SU-DHL-6 (cell line): ENCODE measurements at regions not wholly inside any gene's neighbourhood (a gene's known extent, or its start where the extent isn't known, plus 50 kb on each side); places are given as distances from the start of the nearest gene placed in this dataset.

Experiments
- H2AFZ ChIP-seq: fragments of 200-600 bp; sonication (generic); 2 replicates; pipeline ENCODE4 v1.6.1; 2014; ENCODE audit warnings: low read depth, mild to moderate bottlenecking, moderate library complexity, mixed read lengths, antibody characterized with exemption, low read length; ENCODE audit not compliant: severe bottlenecking
- H3F3A ChIP-seq: fragments of 200-600 bp; shearing (Covaris generic); 2 replicates; pipeline ENCODE4 v1.6.0; 2016; ENCODE audit warnings: antibody characterized with exemption, mild to moderate bottlenecking; ENCODE audit not compliant: insufficient read depth
- H3K27ac ChIP-seq: fragments of 200-600 bp; sonication (generic); 2 replicates; pipeline ENCODE4 v1.5.1; 2016; ENCODE audit warnings: low read depth, mild to moderate bottlenecking, low read length, moderate library complexity, mixed read lengths
- H3K27me3 ChIP-seq: fragments of 200-600 bp; sonication (generic), shearing (Covaris generic); 2 replicates; pipeline ENCODE4 v1.6.0; 2014; ENCODE audit warnings: mild to moderate bottlenecking, low read length
- H3K36me3 ChIP-seq: fragments of 200-600 bp; sonication (generic); 2 replicates; pipeline ENCODE4 v1.6.1; 2014; ENCODE audit warnings: mild to moderate bottlenecking, low read length, mixed read lengths
- H3K4me2 ChIP-seq: fragments of 300-600, 200-600 bp; shearing (Covaris generic), sonication (generic); 2 replicates; pipeline ENCODE4 v1.6.0; 2014; ENCODE audit warnings: low read length, low read depth, mild to moderate bottlenecking; ENCODE audit not compliant: poor library complexity, severe bottlenecking
- H3K4me3 ChIP-seq: fragments of 200-600 bp; sonication (generic); 2 replicates; pipeline ENCODE4 v1.5.1; 2014; ENCODE audit warnings: antibody characterized with exemption, low read length, mild to moderate bottlenecking, mixed read lengths; ENCODE audit not compliant: insufficient read depth, poor library complexity, severe bottlenecking
- H3K79me2 ChIP-seq: fragments of 200-600 bp; sonication (generic); 2 replicates; pipeline ENCODE4 v1.6.1; 2014; ENCODE audit warnings: mild to moderate bottlenecking, low read length, moderate library complexity; ENCODE audit not compliant: insufficient read depth
- H3K9ac ChIP-seq: fragments of 200-600 bp; sonication (generic); 2 replicates; pipeline ENCODE4 v1.7.0; 2014; ENCODE audit warnings: mild to moderate bottlenecking, low read length
- H3K9me2 ChIP-seq: fragments of 200-600 bp; sonication (generic); replicated peaks from 2 replicates; pipeline ENCODE4 v1.6.1; 2014; ENCODE audit warnings: low read length; ENCODE audit not compliant: insufficient read depth
- H3K9me3 ChIP-seq: fragments of 200-600 bp; sonication (generic); 2 replicates; pipeline ENCODE4 v1.6.1; 2014; ENCODE audit warnings: low read length, mixed read lengths; ENCODE audit not compliant: insufficient read depth
- H4K20me1 ChIP-seq: fragments of 200-600 bp; sonication (generic); 2 replicates; pipeline ENCODE4 v1.6.1; 2014; ENCODE audit warnings: low read depth, mild to moderate bottlenecking, antibody characterized with exemption, low read length, moderate library complexity, mixed read lengths
- CTCF ChIP-seq: fragments of 200-600 bp; sonication (generic); IDR thresholded peaks from one replicate; pipeline ENCODE4 v1.5.1; 2017; ENCODE audit warnings: antibody characterized with exemption, mild to moderate bottlenecking, low read length, moderate library complexity; ENCODE audit not compliant: insufficient read depth, poor library complexity, severe bottlenecking
- EZH2phosphoT487 ChIP-seq: fragments of 200-600 bp; sonication (generic), shearing (Covaris generic); conservative IDR thresholded peaks from 2 replicates; pipeline ENCODE4 v1.6.1; 2018; ENCODE audit warnings: mild to moderate bottlenecking, antibody characterized with exemption, low read length, moderate library complexity, mixed read lengths

GRCh38 chr10:130895161-130895560, 416.4 kb downstream of the TCERG1L start:
- Histone ChIP-seq H3K4me2 (no peak overlapping the region), H3K9me2 (no peaks in the 10 kb centered on the region), H3K27ac (no peak overlapping the region), H3K36me3 (no peaks in the 10 kb centered on the region), H3K4me3 (no peak overlapping the region), H3F3A (no peaks in the 10 kb centered on the region), H3K27me3 (no peaks in the 10 kb centered on the region), H3K9me3 (no peaks in the 10 kb centered on the region), H2AFZ (no peak overlapping the region), H3K79me2 (no peaks in the 10 kb centered on the region), H4K20me1 (no peaks in the 10 kb centered on the region), H3K9ac (no peak overlapping the region)
- TF ChIP-seq EZH2phosphoT487 (no peak), CTCF (no peak)

GRCh38 chr10:130897815-130898214, 413.7 kb downstream of the TCERG1L start:
- H3K4me2 ChIP-seq = no peak overlapping the region
- H2AFZ ChIP-seq = no peak overlapping the region
- H3K9me3 ChIP-seq = no peaks in the 10 kb centered on the region
- no peaks in the 10 kb centered on the region for H3K9me2 ChIP-seq
- H3K27me3 ChIP-seq = no peaks in the 10 kb centered on the region
- no peak overlapping the region for H3K9ac ChIP-seq
- TF ChIP-seq EZH2phosphoT487 (no peak), CTCF (no peak)
- H3K27ac ChIP-seq = no peak overlapping the region
- H3K4me3 ChIP-seq = no peak overlapping the region
- H3K36me3 ChIP-seq = no peaks in the 10 kb centered on the region
- no peaks in the 10 kb centered on the region for H3K79me2 ChIP-seq
- H4K20me1 ChIP-seq = no peaks in the 10 kb centered on the region
- no peaks in the 10 kb centered on the region for H3F3A ChIP-seq

GRCh38 chr10:130898381-130898780, 413.1 kb downstream of the TCERG1L start:
- Histone ChIP-seq H4K20me1 (no peaks in the 10 kb centered on the region), H3K79me2 (no peaks in the 10 kb centered on the region), H2AFZ (no peak overlapping the region), H3K9me3 (no peaks in the 10 kb centered on the region), H3K9me2 (no peaks in the 10 kb centered on the region), H3K27ac (no peak overlapping the region), H3F3A (no peaks in the 10 kb centered on the region), H3K27me3 (no peaks in the 10 kb centered on the region), H3K4me3 (no peak overlapping the region), H3K36me3 (no peaks in the 10 kb centered on the region), H3K9ac (no peak overlapping the region), H3K4me2 (no peak overlapping the region)
- TF ChIP-seq EZH2phosphoT487 (no peak), CTCF (no peak)

- H3K27me3 ChIP-seq = no peaks in the 10 kb centered on the region
- no peaks in the 10 kb centered on the region for H3F3A ChIP-seq
- no peak for TF ChIP-seq EZH2phosphoT487
- TF ChIP-seq CTCF = no peak
- no peaks in the 10 kb centered on the region for H3K9me3 ChIP-seq
- no peak overlapping the region for H3K27ac ChIP-seq
- no peaks in the 10 kb centered on the region for H3K36me3 ChIP-seq
- no peak overlapping the region for H3K4me3 ChIP-seq
- H3K4me2 ChIP-seq = no peak overlapping the region
- H3K9ac ChIP-seq = no peak overlapping the region
- no peaks in the 10 kb centered on the region for H3K9me2 ChIP-seq
- no peaks in the 10 kb centered on the region for H3K79me2 ChIP-seq
- H2AFZ ChIP-seq = no peak overlapping the region
- H4K20me1 ChIP-seq = no peaks in the 10 kb centered on the region
These were observed 411.7 kb downstream of the TCERG1L start for GRCh38 chr10:130899856-130900255.
